Esophagus muscularis mucosa (tissue), 4 donors: ENCODE measurements at regions not wholly inside any gene's neighbourhood (a gene's known extent, or its start where the extent isn't known, plus 50 kb on each side); places are given as distances from the start of the nearest gene placed in this dataset.

ENCODE experiments used
- DNase-seq: peaks from one replicate; pipeline ENCODE4 v3.0.0-alpha.2; 2017; ENCODE audit errors: extremely low spot score
- H3K27ac ChIP-seq, 4 donors: fragments of 200-600 bp; sonication (generic); replicated peaks in 1 of 4; 1 replicate in 3 of 4; 2 replicates in 1 of 4; pipeline ENCODE4 v1.5.1; 2016 to 2019; ENCODE audit warnings: mild to moderate bottlenecking in 1 of 4
- H3K27me3 ChIP-seq, 4 donors: fragments of 200-600 bp; sonication (generic); one replicate each; pipeline versions ENCODE4 v1.5.1 to v1.6.0; 2016 to 2019
- H3K36me3 ChIP-seq, 4 donors: fragments of 200-600 bp; sonication (generic); one replicate each; pipeline ENCODE4 v1.5.1; 2016 to 2019
- H3K4me1 ChIP-seq, 4 donors: fragments of 200-600 bp; sonication (generic); one replicate each; pipeline ENCODE4 v1.5.1; 2016 to 2019
- H3K4me3 ChIP-seq, 4 donors: fragments of 200-600 bp; sonication (generic); 1 replicate in 2 of 4; 2 replicates in 2 of 4; pipeline ENCODE4 v1.5.1; 2016 to 2019; ENCODE audit warnings: mild to moderate bottlenecking in 4 of 4, moderate library complexity in 1 of 4
- H3K9me3 ChIP-seq, 4 donors: fragments of 200-600 bp; sonication (generic); 1 replicate in 3 of 4; 2 replicates in 1 of 4; pipeline ENCODE4 v1.5.1; 2016 to 2019
- EP300 ChIP-seq: sonication (generic); formaldehyde crosslinking; IDR thresholded peaks from one replicate; pipeline ENCODE4 v1.6.1; 2017; ENCODE audit warnings: antibody characterized with exemption
- POLR2A ChIP-seq: fragments of 450-650 bp; IDR thresholded peaks from one replicate; pipeline ENCODE4 v1.6.1; 2017; ENCODE audit warnings: antibody characterized with exemption, moderate library complexity, mild to moderate bottlenecking, low read depth
- POLR2AphosphoS5 ChIP-seq, 2 donors: sonication (generic); formaldehyde crosslinking; IDR thresholded peaks; one replicate each; pipeline ENCODE4 v1.6.1; 2017; ENCODE audit warnings: antibody characterized with exemption in 2 of 2
- WGBS: methylation state at CpG from one replicate; pipeline ENCODE4 v1.1.5; 2018; 5-methylcytosine and 5-hydroxymethylcytosine counted together
- intact Hi-C: fragments of 100-400 bp; cut with DNase I; formaldehyde crosslinking; loops from one replicate; pipeline ENCODE4 v1.15.1; 2023
- TF ChIP-seq, protein P1 (sequence below), 3 experiments: fragments of 200-600 bp in 2 of 3; fragments of 450-650 bp in 1 of 3; sonication (generic) in 2 of 3; IDR thresholded peaks; one replicate each; pipeline ENCODE4 v1.5.1; 2017 to 2019; ENCODE audit warnings: antibody characterized with exemption in 3 of 3, mild to moderate bottlenecking in 2 of 3, moderate library complexity in 1 of 3

- no peak overlapping the region for H3K27ac ChIP-seq
- DNase-seq = peak; percentile 87
- intact Hi-C loops = no loop called here
- WGBS = 93% methylated on average over 5 of the region's 7 CpGs
- TF ChIP-seq POLR2A (no peak), EP300 (no peak)
- H3K4me1 ChIP-seq = no peaks in the 10 kb centered on the region
- no peaks in the 10 kb centered on the region for H3K27me3 ChIP-seq
- H3K4me3 ChIP-seq = no peak overlapping the region
- H3K9me3 ChIP-seq = no peaks in the 10 kb centered on the region
- no peaks in the 10 kb centered on the region for H3K36me3 ChIP-seq
These were observed 120.4 kb downstream of the EMX2 start for GRCh38 chr10:117662751-117663540.

- Histone ChIP-seq H3K27me3 (no peaks in the 10 kb centered on the region), H3K9me3 (no peaks in the 10 kb centered on the region), H3K4me3 (no peak overlapping the region), H3K4me1 (no peaks in the 10 kb centered on the region), H3K36me3 (no peaks in the 10 kb centered on the region), H3K27ac (no peak overlapping the region)
- TF ChIP-seq EP300 (no peak), POLR2A (no peak), POLR2AphosphoS5 (IDR thresholded peaks at IDR 0.05) (no peak)
- TF ChIP-seq, protein P1, sequence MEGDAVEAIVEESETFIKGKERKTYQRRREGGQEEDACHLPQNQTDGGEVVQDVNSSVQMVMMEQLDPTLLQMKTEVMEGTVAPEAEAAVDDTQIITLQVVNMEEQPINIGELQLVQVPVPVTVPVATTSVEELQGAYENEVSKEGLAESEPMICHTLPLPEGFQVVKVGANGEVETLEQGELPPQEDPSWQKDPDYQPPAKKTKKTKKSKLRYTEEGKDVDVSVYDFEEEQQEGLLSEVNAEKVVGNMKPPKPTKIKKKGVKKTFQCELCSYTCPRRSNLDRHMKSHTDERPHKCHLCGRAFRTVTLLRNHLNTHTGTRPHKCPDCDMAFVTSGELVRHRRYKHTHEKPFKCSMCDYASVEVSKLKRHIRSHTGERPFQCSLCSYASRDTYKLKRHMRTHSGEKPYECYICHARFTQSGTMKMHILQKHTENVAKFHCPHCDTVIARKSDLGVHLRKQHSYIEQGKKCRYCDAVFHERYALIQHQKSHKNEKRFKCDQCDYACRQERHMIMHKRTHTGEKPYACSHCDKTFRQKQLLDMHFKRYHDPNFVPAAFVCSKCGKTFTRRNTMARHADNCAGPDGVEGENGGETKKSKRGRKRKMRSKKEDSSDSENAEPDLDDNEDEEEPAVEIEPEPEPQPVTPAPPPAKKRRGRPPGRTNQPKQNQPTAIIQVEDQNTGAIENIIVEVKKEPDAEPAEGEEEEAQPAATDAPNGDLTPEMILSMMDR (IDR thresholded peaks at IDR 0.05) = no peak
- intact Hi-C loops = no loop called here
- DNase-seq = no peak
- 15% methylated on average over 2 of the region's 2 CpGs for WGBS
These were observed 121.2 kb downstream of the EMX2 start for GRCh38 chr10:117663750-117664149.

GRCh38 chr10:117664288-117664687 is 121.7 kb downstream of the EMX2 start:
- H3K9me3 ChIP-seq = no peaks in the 10 kb centered on the region
- no peaks in the 10 kb centered on the region for H3K4me1 ChIP-seq
- H3K36me3 ChIP-seq = no peaks in the 10 kb centered on the region
- WGBS = 83% methylated on average over 5 of the region's 5 CpGs
- H3K4me3 ChIP-seq = no peak overlapping the region
- no peak for DNase-seq
- no peak overlapping the region for H3K27ac ChIP-seq
- TF ChIP-seq POLR2A (no peak), POLR2AphosphoS5 (IDR thresholded peaks at IDR 0.05) (no peak), EP300 (no peak)
- TF ChIP-seq, protein P1 (IDR thresholded peaks at IDR 0.05) = no peak
- intact Hi-C loops = no loop called here
- H3K27me3 ChIP-seq = no peaks in the 10 kb centered on the region

DNA sequence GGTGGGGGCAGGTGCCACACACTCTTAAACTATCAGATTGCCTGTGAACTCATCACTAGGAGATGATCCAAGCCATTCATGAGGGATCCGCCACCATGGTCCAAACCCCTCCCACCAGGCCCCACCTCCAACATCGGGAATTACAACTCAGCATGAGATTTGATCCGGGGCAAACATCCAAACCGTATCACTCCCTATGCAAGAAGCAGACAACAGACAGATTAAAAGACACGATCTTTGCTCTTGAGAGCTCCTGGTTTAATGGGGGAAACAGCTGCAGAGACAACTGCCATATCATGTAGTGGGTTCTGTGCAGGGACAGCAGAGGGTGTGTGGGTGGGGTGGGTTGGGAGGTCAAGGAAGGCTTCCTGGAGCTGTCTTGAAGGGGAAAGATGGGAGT is 123.6 kb downstream of the EMX2 start:
- no peak overlapping the region for H3K27ac ChIP-seq
- WGBS = 51% methylated on average over 5 of the region's 5 CpGs
- no peaks in the 10 kb centered on the region for H3K36me3 ChIP-seq
- TF ChIP-seq POLR2A = no peak
- no peak for TF ChIP-seq EP300
- TF ChIP-seq, protein P1 (IDR thresholded peaks at IDR 0.05) = no peak
- TF ChIP-seq POLR2AphosphoS5 (IDR thresholded peaks at IDR 0.05) = no peak
- H3K4me1 ChIP-seq = no peaks in the 10 kb centered on the region
- DNase-seq = no peak
- H3K27me3 ChIP-seq = no peaks in the 10 kb centered on the region
- intact Hi-C loops = no loop called here
- no peak overlapping the region for H3K4me3 ChIP-seq
- no peaks in the 10 kb centered on the region for H3K9me3 ChIP-seq

GRCh38 chr10:117666965-117667364 is 124.4 kb downstream of the EMX2 start:
- TF ChIP-seq POLR2A (no peak), EP300 (no peak), POLR2AphosphoS5 (IDR thresholded peaks at IDR 0.05) (no peak)
- TF ChIP-seq, protein P1 (IDR thresholded peaks at IDR 0.05) = no peak
- no peak overlapping the region for H3K27ac ChIP-seq
- H3K36me3 ChIP-seq = no peaks in the 10 kb centered on the region
- WGBS = 81% methylated on average over 2 of the region's 2 CpGs
- no peaks in the 10 kb centered on the region for H3K27me3 ChIP-seq
- intact Hi-C loops = no loop called here
- H3K4me1 ChIP-seq = no peaks in the 10 kb centered on the region
- no peak overlapping the region for H3K4me3 ChIP-seq
- DNase-seq = no peak
- no peaks in the 10 kb centered on the region for H3K9me3 ChIP-seq
